SU-DHL-6 (cell line): ENCODE measurements at regions not wholly inside any gene's neighbourhood (a gene's known extent, or its start where the extent isn't known, plus 50 kb on each side); places are given as distances from the start of the nearest gene placed in this dataset.

Experiments
- CTCF ChIP-seq: fragments of 200-600 bp; sonication (generic); IDR thresholded peaks from one replicate; pipeline ENCODE4 v1.5.1; 2017; ENCODE audit warnings: antibody characterized with exemption, mild to moderate bottlenecking, low read length, moderate library complexity; ENCODE audit not compliant: insufficient read depth, poor library complexity, severe bottlenecking
- EZH2phosphoT487 ChIP-seq: fragments of 200-600 bp; sonication (generic), shearing (Covaris generic); conservative IDR thresholded peaks from 2 replicates; pipeline ENCODE4 v1.6.1; 2018; ENCODE audit warnings: mild to moderate bottlenecking, antibody characterized with exemption, low read length, moderate library complexity, mixed read lengths

DNA sequence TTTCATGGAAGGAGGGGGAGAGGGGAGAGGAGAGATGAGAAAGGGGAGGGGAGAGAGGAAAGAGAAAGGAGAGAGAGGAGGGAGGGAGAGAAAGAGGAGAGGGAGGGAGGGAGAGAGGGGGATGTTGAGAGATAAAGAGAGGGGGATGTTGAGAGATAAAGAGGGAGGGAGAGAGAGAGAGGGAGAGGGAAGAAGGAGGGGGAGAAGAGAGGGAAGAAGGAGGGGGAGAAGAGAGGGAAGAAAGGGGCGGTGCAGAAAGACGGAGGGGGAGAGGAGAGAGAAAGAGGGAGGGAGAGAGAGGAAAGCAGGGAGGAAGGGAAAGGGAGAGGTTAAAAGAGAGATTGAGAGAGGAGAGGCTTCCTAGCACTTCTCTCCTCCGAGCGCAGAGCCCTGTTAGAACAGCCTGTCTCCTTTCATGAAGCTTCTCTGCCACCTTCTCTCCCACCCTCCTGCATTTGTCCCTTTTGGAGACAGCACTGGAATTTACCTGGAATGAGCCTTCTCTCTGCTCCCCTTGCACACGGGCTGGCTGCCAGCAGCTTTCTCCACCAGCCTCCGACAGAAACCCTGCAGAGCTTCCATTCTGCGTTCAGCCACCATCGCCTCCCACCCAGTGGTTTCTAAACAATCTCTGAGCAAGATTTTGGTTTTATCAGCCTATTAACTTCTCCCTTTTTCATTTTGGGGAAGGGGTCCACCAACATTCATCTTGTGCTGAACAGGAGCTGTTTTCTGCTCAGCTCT is 74.0 kb upstream of the CARD11 start:
- TF ChIP-seq CTCF (no peak), EZH2phosphoT487 (no peak)
